ENCODE measurements at regions not wholly inside any gene's neighbourhood (a gene's known extent, or its start where the extent isn't known, plus 50 kb on each side); places are given as distances from the start of the nearest gene placed in this dataset.

DNA sequence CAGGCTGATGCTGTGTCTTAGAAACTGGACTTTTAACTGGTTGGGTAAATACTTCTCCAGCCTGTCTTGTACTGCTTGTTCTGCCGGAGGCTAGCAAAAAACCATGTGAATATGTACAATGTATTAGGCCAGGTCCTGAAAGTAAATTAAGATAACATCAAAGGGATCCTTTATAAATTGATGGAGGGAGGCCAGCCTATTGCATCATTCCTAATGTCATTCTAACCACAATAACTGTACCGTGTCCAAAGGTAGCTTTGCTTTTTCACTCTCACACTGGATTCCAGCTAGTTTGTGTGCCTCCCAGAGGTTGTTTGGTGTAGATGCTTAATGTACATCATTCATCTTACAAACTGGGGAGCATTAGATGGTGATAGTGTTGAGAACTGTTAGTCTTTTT lies 91.2 kb upstream of the SEM1 start (continued):
- TF ChIP-seq STAG1 (CRISPR knock-in tag; IDR thresholded peaks at IDR 0.05) (peak; percentile 61), ZNF644 (CRISPR knock-in tag; IDR thresholded peaks at IDR 0.05; ENCODE audit: low read depth) (0 out of 2 replicates have a peak, but pooled peaks have one; percentile 25), HNF4G (IDR thresholded peaks at IDR 0.05; ENCODE audit: borderline replicate concordance, low read depth, low read length) (peak; percentile 83; the same call in 1 of the 2 replicates), HNF4G (CRISPR knock-in tag; IDR thresholded peaks at IDR 0.05; ENCODE audit: borderline replicate concordance, low read depth) (no peak), NFKBIZ (CRISPR knock-in tag; IDR thresholded peaks at IDR 0.05) (no peak)
- TF ChIP-seq, protein P1, sequence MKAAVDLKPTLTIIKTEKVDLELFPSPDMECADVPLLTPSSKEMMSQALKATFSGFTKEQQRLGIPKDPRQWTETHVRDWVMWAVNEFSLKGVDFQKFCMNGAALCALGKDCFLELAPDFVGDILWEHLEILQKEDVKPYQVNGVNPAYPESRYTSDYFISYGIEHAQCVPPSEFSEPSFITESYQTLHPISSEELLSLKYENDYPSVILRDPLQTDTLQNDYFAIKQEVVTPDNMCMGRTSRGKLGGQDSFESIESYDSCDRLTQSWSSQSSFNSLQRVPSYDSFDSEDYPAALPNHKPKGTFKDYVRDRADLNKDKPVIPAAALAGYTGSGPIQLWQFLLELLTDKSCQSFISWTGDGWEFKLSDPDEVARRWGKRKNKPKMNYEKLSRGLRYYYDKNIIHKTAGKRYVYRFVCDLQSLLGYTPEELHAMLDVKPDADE (CRISPR knock-in tag; IDR thresholded peaks at IDR 0.05) = no peak
- TF ChIP-seq, protein P2, sequence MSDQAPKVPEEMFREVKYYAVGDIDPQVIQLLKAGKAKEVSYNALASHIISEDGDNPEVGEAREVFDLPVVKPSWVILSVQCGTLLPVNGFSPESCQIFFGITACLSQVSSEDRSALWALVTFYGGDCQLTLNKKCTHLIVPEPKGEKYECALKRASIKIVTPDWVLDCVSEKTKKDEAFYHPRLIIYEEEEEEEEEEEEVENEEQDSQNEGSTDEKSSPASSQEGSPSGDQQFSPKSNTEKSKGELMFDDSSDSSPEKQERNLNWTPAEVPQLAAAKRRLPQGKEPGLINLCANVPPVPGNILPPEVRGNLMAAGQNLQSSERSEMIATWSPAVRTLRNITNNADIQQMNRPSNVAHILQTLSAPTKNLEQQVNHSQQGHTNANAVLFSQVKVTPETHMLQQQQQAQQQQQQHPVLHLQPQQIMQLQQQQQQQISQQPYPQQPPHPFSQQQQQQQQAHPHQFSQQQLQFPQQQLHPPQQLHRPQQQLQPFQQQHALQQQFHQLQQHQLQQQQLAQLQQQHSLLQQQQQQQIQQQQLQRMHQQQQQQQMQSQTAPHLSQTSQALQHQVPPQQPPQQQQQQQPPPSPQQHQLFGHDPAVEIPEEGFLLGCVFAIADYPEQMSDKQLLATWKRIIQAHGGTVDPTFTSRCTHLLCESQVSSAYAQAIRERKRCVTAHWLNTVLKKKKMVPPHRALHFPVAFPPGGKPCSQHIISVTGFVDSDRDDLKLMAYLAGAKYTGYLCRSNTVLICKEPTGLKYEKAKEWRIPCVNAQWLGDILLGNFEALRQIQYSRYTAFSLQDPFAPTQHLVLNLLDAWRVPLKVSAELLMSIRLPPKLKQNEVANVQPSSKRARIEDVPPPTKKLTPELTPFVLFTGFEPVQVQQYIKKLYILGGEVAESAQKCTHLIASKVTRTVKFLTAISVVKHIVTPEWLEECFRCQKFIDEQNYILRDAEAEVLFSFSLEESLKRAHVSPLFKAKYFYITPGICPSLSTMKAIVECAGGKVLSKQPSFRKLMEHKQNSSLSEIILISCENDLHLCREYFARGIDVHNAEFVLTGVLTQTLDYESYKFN (CRISPR knock-in tag; conservative IDR thresholded peaks at IDR 0.05) = no peak
- TF ChIP-seq, protein P3, sequence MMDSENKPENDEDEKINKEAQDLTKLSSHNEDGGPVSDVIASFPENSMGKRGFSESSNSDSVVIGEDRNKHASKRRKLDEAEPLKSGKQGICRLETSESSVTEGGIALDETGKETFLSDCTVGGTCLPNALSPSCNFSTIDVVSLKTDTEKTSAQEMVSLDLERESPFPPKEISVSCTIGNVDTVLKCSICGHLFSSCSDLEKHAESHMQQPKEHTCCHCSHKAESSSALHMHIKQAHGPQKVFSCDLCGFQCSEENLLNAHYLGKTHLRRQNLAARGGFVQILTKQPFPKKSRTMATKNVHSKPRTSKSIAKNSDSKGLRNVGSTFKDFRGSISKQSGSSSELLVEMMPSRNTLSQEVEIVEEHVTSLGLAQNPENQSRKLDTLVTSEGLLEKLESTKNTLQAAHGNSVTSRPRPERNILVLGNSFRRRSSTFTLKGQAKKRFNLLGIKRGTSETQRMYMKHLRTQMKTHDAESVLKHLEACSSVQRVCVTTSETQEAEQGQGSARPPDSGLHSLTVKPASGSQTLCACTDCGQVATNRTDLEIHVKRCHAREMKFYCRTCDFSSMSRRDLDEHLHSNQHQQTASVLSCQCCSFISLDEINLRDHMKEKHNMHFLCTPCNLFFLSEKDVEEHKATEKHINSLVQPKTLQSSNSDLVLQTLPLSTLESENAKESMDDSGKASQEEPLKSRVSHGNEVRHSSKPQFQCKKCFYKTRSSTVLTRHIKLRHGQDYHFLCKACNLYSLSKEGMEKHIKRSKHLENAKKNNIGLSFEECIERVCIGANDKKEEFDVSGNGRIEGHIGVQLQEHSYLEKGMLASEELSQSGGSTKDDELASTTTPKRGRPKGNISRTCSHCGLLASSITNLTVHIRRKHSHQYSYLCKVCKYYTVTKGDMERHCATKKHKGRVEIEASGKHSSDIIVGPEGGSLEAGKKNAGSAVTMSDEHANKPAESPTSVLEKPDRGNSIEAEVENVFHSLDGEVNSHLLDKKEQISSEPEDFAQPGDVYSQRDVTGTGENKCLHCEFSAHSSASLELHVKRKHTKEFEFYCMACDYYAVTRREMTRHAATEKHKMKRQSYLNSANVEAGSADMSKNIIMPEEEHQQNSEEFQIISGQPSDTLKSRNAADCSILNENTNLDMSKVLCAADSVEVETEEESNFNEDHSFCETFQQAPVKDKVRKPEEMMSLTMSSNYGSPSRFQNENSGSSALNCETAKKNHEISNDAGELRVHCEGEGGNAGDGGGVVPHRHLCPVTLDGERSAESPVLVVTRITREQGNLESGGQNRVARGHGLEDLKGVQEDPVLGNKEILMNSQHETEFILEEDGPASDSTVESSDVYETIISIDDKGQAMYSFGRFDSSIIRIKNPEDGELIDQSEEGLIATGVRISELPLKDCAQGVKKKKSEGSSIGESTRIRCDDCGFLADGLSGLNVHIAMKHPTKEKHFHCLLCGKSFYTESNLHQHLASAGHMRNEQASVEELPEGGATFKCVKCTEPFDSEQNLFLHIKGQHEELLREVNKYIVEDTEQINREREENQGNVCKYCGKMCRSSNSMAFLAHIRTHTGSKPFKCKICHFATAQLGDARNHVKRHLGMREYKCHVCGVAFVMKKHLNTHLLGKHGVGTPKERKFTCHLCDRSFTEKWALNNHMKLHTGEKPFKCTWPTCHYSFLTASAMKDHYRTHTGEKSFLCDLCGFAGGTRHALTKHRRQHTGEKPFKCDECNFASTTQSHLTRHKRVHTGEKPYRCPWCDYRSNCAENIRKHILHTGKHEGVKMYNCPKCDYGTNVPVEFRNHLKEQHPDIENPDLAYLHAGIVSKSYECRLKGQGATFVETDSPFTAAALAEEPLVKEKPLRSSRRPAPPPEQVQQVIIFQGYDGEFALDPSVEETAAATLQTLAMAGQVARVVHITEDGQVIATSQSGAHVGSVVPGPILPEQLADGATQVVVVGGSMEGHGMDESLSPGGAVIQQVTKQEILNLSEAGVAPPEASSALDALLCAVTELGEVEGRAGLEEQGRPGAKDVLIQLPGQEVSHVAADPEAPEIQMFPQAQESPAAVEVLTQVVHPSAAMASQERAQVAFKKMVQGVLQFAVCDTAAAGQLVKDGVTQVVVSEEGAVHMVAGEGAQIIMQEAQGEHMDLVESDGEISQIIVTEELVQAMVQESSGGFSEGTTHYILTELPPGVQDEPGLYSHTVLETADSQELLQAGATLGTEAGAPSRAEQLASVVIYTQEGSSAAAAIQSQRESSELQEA (CRISPR knock-in tag; IDR thresholded peaks at IDR 0.05; ENCODE audit: not compliant biosample characterization) = no peak
